Astrocyte of the hippocampus (primary cell): ENCODE measurements at regions not wholly inside any gene's neighbourhood (a gene's known extent, or its start where the extent isn't known, plus 50 kb on each side); places are given as distances from the start of the nearest gene placed in this dataset.
"Not testable (repeated sequence)": the region's sequence is repeated elsewhere in the genome, so short reads cannot be mapped to it uniquely, and the experiment has no call there.

Source experiments
- DNase-seq: peaks from one replicate; pipeline ENCODE4 v3.0.0; 2011; ENCODE audit warnings: low read depth, low spot score

DNA sequence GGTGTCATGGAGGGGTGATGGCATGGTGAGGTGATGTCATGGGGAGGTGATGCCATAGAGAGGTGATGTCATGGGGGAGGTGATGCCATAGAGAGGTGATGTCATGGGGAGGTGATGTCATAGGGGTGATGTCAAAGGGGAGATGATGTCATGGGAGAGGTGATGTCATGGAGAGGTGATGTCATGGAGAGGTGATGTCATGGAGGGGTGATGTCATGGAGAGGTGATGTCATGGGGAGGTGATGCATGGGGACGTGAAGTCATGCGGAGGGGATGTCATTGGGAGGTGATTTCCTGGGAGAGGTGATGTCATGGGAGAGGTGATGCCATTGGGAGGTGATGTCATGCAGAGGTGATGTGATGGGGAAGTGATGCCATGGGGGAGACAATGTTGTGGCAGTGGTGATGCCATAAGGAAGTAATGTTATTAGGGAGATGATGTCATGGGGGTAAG is 92.1 kb upstream of the C1orf174 start:
- peak; percentile 2 for DNase-seq

DNA sequence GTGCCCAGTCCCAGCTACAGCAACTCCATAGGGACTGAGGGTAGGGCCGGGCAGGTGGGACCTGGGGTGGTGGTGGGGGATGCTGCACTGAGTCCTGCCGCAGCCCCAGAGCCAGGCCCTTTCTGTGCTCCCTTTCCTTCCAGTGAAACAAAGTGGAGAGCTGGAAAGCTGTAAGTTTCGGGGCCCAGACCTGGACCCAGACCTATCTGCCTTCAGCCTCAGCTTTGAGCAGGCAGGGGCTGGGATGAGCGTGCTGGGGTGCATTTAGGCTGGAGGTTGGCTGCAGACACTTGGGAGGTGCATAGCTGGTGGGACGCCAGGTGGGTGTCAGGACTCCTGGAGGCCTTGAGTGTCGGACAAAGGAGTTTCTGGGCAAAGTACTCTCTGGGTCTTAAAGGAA is 92.7 kb upstream of the C1orf174 start:
- DNase-seq: no peak

DNA sequence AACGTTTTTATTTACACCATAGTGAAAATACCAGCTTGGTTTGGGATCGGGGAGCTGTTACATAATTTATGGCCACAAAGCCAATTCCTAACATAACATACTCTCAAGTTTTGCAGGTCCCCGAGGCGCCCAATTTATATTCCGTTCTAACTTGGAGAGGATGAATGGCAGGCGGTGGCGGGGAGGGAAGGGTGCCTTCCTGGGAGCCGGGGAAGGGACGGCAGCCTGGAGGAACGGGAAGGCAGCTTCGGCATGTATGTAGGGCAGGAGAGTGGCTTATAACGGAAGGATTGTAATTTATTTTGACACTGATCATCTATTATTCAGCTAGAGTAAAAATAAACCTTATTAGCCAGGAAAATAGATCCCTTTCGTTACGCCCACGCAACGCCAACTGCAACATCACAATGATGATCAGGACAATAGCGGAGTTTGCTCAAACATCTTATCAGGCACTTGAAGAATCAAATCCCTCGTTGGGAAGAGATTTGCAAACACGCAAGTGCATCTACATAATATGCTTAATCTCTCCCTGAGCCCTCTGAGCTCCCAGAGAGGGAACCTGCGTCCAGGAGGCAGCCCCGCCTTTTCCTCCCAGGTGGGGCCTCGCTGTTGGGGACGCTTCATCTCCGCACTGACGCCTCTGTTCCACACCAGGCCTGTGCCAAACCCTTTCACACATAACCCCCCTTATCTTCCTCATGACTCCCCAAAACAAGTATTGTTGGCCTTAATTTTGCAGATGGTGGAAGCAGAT is 93.7 kb upstream of the C1orf174 start:
- no peak for DNase-seq

DNA sequence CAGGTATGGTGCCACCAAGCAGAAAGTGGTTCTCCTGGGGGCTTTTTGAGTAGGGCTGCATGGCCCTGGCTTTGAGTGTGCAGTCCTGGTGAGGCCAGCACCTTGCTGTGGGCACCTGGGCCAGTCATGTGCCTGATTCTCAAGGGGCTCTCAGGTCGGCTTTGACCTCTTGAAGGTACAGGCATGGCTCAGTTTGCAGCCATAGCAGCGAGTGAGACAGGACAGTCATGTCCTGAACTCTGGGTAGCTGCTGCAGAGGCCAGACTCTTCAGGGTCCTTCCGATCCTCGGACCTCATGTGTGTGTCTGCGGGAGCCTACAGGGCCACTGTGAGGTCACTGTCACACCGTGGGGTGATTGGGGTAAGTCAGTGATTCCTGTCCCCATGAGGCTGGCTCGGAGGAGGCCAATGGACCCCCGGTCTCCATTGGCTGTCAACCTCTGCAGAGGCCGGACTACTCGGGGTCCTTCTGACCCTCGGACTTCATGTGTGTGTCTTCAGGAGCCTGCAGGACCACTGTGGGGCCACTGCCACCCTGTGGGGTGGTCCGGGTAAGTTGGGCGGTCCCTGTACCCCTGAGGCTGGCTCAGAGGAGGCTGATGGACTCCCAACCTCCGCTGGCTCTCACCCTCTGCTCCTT is 95.2 kb upstream of the C1orf174 start:
- DNase-seq: no peak

DNA sequence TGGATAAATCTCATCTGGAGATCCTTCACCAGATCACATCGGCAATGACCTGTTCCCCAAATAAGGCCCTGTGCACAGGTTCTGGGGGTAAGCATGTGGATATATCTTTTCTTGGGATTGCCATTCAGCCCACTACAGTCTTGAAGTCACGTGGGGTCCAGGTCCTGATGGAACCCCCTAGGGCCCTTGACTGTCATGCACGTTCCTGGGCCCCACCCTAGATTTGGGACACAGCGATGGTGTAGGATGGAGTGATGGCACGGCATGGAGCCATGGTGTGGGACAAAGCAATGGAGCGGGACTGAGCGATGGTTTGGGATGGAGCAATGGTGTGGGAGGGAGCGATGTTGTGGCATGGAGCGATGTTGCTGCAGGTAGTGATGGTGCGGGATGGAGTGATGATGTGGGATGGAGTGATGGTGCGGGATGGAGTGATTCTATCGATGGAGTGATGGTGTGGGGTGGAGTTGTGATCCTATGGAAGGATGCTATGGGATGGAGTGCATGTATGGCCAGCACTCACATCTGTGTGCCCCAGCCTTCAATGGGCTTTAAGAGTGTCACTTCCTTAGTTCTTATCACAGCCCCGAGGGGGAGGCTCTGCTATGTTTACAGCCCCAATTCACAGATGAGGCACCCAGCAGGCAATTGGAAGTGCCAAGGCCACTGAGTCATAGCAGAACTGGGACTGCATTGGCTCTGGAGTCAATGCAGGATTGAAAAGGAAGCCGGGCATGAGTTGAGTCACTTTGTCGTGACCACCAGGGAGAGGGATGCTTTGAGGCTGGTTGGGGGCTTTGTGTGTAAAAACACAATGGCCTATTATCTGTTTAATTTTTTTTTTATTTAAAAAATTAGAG is 97.0 kb upstream of the C1orf174 start:
- DNase-seq: peak; percentile 4

DNA sequence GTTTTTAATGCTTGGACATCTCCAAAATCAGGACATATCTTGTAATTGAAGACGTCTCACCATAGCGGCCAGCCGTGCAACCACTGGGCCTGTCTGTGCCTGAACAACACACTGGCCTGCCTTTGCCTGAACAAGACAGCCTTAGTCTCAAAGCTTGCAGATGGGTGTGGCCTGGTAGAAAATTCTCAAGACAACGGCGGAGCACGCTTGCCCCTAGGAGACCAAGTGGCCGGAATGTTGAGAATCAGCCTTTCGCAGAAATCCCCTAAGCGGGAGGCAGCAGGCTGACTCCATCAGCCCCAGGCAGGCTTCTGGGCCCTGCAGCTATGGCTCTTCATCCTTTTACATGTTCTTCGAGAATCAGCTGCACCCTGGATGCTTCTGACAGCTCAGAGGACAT is 98.0 kb upstream of the C1orf174 start:
- DNase-seq: no peak

DNA sequence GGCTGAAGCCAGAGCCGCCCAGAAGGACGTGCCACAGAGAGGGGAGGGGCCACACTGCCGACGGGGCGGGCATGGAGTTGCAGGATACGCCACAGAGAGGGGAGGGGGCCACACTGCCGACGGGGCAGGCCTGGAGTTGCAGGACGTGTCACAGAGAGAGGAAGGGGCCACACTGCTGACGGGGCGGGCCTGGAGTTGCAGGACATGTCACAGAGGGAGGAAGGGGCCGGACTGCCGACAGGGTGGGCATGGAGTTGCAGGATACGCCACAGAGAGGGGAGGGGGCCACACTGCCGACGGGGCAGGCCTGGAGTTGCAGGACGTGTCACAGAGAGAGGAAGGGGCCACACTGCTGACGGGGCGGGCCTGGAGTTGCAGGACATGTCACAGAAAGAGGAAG is 99.4 kb upstream of the C1orf174 start:
- not testable (repeated sequence) for DNase-seq

DNA sequence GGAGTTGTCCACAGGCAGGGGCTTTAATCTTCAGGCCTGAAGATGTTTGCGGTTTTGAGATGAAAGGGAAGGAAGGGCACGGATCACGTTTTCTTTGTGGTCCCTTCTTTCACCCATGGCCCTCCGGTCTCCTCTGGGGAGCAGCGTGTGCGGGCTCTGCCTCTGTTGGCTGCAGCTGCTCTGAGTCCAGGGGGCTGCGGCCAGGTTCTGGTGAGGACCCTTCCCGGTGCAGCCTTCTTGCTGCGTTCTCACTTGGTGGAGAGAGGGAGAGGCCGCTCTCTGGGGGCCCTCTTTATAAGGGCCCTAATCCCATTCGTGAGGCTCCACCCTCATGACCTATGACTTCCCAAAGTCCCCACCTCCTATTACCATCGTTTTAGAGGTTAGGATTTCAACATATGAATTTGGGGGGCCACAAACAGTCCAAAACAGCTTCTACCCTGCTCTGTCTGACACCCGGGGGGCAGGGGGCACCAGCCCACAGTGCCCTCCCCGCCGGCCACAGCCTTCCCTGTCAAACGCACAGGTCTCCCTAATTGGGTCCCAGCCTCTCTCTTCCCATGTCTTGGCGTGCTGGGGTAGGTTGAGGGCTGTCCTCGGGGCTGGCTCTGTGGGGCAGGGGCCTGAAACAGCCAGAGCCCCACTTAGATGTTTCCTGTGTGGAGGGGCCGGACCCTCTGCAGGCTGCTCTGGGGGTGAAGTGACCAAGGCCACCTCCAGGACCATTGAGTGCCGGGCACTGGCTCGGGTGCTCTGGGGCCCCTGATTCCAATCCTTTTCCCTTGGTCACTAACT is 100.1 kb upstream of the C1orf174 start:
- DNase-seq: no peak

DNA sequence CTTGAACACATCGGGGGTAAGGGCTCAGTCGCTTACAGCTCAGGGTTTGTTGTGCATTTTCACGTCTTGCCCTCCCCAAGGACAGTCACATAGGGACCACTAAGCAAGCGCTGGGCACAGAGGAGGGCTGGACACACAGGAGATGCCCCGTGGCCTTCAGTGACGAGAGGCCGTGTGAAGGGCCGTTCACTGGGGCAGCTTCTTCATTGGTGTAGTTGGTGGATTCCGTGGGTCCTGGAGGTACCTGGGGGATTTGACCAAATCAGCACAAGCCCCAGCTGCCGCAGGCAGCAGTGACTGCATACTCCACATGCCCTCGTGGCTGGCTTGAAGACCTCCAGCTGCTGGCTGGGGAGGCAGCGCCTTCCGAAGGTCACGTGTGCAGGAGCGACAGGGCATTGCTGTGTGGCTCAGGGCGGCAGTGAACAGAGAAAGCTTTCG is 100.8 kb upstream of the C1orf174 start:
- no peak for DNase-seq

DNA sequence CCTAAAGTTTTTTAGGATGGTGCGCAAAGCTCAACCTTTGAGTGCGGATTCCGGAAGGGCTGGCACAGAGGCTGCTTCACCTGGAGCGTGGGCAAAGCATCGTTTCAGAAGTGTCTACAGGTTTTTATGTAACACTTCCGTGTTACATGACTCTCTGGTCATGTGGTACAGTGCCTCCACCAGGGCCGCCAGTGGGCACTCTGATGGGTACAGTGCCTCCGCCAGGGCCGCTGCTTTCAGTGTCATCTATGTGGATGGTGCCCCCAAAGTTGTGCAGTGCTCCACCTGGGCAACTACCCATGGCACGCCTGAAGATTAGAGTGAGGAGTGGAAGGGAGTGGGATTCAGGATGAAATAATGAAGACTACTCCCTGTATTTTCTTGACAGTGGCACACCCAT is 101.4 kb upstream of the C1orf174 start:
- DNase-seq: no peak

DNA sequence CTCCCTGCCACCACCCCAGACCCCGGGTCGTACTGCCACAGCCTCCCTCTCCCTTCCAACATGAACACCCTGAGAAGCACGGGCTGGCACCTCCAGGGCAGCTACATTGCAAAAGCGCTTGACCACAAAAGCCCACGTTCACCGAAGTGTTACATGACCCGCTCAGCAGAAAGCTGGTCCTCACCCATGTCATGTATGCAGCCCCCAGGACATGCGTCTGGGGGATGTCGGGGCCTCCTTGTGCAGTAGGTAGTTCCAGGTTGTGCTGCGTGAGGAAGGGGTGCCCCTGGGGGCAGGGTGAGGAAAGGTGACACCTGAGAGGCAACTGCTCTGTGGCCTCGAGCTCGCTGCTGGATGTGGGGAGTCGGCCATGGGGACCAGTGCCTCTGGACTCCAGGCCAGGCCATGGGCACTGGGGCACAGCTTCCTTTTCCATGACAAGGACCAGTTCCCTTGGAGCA is 102.0 kb upstream of the C1orf174 start:
- DNase-seq: no peak

DNA sequence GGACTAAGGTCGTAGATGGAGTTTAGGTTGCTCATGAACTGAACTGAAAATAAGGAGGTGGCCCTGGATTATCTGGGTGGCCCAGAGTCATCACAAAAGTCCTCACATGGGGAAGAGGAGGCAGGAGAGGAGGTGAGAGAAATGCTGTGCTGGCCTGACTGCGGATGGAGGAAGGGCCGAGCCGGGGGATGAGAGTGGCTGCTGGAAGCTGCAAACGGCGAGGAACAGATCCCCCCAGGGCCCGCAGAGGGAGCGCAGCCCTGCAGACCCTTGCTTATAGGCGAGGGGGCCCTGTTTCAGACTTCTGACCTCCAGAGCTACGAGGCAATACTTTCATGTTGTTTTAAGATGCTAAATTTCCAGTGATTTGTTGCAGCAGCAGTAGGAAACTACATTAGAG is 102.7 kb upstream of the C1orf174 start:
- no peak for DNase-seq

DNA sequence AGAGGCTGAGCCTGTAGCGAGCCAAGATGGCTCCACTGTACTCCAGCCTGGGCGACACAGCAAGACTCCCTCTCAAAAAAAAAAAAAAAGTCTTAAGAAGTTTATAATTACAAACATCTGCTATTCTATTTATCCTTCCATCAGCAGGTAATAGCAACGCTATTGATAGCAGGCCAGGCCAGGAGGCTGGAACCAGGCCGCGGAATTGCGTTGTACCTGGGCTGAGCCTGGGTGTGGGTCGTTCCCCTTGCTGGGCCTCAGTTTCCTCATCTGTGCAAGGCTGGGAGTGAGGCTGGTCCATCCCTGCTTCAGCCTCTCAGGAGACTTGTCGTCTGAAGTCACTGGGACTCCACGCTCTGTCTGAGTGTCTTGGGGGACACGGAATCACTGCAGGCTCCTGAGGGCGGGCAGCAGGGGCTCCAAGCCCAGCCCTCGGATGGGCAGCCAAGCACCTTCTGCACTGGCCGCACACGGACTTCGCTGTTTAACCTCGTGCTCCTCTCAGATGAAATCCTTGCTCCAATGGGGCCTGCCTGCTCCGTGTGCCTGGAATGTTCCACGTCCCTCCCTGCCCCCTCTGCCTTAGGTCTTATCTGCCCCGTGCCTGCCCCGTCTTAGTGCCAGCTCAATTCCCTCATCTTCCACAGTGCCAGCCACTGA is 103.9 kb upstream of the C1orf174 start:
- DNase-seq: no peak

DNA sequence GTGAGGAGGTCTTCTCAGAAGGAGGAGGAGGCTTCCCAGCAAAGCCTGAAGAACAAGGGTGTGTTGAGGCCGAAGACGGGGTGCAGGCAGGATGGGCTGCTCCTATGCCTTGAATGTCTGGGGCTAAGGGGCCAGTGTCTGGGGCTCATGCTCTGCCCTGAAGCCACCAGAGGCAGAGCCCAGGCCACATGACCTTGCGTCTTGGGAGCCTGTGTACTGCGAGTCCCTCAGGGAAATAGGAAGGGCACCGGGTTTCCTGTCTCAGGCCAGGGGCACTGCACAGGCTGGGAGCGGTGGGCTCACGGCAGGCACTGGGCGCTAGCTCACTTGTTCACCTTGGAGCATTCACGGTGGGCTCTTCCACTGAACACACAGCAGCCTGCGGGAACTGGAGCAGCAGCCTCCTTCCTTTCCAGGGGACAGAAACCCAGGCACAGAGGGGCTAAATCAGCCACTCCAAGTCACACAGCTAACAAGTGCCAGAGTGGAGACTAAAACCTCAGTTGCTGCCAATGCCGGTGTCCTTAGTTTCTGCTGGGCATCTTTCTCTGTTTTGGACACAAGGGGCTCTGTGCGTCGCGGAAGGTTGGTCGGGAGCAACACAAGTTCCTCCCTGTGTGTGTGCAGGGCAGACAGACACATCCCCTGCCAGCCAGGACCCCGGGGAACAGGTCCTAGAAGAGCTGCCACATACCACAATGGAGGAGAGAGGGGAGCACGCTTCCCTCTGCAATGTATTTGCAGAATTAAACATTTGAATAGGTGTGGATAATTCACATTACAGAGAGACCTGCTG is 104.8 kb upstream of the C1orf174 start:
- DNase-seq: no peak

DNA sequence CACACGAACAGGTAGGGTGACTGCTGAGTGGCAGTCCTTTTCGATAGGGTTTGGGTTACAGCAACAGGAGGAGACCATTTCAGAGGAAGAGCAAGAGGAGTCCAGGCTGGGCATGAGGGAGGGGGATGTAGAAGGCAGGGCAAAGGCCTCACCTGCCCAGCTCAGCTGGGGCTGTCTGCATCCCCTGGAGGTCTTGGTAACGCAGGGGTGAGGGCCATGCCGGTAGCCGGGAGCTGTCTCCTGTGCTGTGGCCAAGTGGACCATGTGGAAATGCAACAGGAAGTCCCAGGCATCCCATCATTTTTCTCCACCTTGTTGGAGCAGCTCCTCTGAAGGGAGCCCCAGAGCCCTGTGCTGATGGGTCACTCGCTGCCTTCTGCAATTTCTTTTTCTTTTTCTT is 105.4 kb upstream of the C1orf174 start:
- no peak for DNase-seq

DNA sequence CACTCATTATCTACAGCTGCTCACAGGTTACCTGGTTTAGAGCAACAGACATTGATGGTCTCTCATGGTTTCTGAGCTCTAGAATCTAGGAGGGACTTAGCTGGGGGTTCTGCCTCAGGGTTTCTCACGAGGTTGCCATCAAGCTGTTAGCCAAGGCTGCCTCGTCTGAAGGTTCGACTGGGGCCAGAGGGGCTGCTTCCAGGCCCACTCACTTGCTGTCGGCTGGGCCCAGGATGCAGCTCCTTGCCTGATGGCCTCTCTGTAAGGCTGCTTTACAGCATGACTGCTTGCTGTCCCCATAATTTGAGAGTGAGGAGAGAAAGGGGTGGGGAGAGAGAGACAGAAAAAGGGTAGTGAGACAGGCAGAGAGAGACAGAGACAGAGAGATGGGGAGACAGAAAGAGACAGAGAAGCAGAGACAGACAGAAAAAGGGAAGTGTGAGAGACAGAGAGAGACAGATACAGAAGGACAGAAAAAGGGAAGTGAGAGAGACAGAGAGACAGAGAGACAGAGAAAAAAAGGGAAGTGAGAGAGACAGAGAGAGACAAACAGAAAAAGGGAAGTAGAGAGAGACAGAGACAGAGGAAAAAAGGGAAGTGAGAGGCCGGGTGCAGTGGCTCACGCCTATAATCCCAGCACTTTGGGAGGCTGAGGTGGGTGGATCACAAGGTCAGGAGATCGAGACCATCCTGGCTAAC is 106.8 kb upstream of the C1orf174 start:
- no peak for DNase-seq

DNA sequence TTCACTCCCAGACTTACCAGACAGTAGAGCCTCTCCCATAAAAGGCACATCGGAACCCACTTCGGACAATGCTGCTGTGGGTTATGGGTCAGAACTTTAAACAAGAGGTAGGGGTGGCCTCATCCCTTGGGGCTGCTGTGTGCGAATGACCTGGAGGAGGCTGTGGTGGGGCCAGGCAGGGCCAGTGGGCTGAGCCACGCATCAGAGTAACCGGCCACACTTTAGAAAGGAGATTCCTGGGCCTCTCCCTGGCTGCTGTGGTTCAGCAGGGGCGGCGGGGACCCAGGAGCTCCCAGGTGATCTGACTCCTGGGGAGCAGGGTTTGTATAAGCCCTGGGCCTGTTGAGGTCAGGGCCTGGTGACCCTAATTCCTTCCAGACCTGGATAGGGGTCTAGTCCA is 110.2 kb upstream of the C1orf174 start:
- no peak for DNase-seq

DNA sequence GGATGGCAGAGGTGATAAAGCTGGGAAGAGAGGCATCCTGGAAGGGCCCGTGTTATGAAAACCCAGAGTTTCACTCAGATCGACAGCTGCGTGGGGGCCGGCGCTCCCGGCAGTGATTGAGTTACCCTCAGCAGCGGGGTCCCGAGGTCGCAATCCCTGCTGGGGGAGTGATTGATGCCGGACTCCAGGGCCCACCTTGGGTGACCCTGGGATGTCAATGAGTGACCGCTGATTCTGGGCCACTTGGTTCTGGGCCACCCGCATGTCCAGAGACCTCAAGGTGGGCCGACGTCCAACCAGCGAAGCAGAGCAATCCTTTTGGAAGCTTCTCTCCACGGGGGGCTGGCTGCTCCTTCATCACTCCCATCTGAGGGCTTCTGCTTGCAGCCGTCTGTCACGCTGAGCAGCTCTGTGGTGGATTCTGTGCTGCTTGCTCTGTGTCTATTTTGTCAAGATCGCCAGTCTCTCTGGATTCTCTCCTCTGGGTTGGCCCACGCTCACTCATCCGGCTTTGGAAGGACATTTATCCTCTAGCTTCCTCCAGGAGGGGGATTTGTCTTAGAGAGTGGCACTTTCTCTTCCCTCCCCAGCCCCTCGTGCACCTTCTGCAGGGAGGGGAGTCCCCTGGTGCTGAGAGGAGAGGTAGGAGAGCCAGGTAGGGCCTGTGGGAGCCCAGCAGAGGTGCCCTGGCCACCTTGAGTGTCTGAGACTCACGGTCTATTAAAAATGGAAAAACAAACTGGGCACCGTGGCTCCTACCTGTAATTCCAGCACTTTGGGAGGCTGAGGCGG is 110.9 kb upstream of the C1orf174 start:
- DNase-seq: no peak
